BJ (cell line): ENCODE measurements at regions not wholly inside any gene's neighbourhood (a gene's known extent, or its start where the extent isn't known, plus 50 kb on each side); places are given as distances from the start of the nearest gene placed in this dataset.

Experiments
- CTCF ChIA-PET: fragments of 350-600 bp; formaldehyde crosslinking; extraction: SDS; loops from one replicate; lab custom pipeline; 2021; ENCODE audit warnings: antibody characterized with exemption, inconsistent platforms; lab: Yijun Ruan, JAX
- POLR2A ChIA-PET: fragments of 300-600 bp; sonication (Branson Sonifier 250); formaldehyde crosslinking; extraction: SDS; loops from one replicate; lab custom pipeline; 2021; ENCODE audit warnings: antibody characterized with exemption; lab: Charles Lee
- DNase-seq: peaks from one replicate; pipeline ENCODE4 v3.0.0-alpha.2; 2011; ENCODE audit warnings: low read depth
- H3K27me3 ChIP-seq: 2 replicates; pipeline ENCODE4 v1.6.0; 2011; ENCODE audit warnings: low read length; ENCODE audit not compliant: control insufficient read depth, insufficient read depth
- H3K36me3 ChIP-seq: 2 replicates; pipeline ENCODE4 v1.5.1; 2011; ENCODE audit warnings: low read length; ENCODE audit not compliant: control insufficient read depth, insufficient read depth
- H3K4me3 ChIP-seq: 2 replicates; pipeline ENCODE4 v1.5.1; 2011; ENCODE audit warnings: low read depth, mild to moderate bottlenecking, control low read depth, low read length
- CTCF ChIP-seq: IDR thresholded peaks from 2 replicates; pipeline ENCODE4 v1.5.1; 2011; ENCODE audit warnings: low read depth, mild to moderate bottlenecking, control low read depth, inconsistent platforms, low read length, moderate library complexity; ENCODE audit not compliant: insufficient read depth

DNA sequence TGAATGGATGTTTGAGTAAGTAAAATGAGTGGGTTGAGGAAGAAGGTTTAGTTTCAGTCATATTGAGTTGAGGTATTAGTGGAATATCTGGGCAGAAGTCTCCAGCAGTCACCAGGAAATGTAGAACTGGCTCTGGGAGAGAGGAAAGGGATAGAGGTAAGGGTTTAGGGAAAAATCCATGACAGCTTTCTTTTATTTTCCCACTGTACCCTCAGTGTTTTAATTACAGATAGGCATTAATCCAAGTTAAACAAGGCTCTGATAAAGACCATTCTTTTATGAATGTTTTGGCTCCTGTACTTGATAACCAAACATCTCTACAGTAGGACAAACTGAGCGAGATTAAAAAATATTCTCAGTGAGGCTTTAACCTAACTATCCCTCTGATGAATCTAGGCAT is 318.4 kb upstream of the SYNCRIP start:
- ChIA-PET CTCF (no interaction called here), POLR2A (no interaction called here)
- no peak for TF ChIP-seq CTCF
- Histone ChIP-seq H3K27me3 (no peaks in the 10 kb centered on the region), H3K4me3 (no peak overlapping the region), H3K36me3 (no peaks in the 10 kb centered on the region)
- DNase-seq, result no peak

DNA sequence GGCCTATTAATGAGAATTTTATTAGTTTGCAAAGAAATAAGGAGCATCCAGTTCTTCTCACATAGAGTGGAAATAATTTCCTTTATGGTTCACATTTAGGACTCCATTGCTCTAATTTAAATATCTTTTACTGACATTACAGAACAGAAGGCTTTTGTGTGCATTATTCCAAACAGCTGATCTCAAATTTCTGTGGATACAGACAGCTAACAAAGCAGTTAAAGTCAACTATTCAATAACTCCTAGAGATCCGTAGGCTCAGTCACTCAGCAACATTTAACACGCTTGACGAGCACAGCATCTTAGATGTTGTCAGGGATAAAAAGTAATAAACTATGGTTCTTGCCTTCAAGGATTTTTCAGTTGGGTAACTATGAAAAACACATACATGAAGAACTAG is 305.8 kb upstream of the SYNCRIP start:
- Histone ChIP-seq H3K4me3 (no peak overlapping the region), H3K27me3 (no peaks in the 10 kb centered on the region), H3K36me3 (no peaks in the 10 kb centered on the region)
- DNase-seq, result no peak
- no peak for TF ChIP-seq CTCF
- ChIA-PET CTCF (no interaction called here), POLR2A (no interaction called here)

GRCh38 chr6:85945459-85946185 is 302.9 kb upstream of the SYNCRIP start:
- no peak for DNase-seq
- ChIA-PET POLR2A (no interaction called here), CTCF (no interaction called here)
- Histone ChIP-seq H3K27me3 (no peaks in the 10 kb centered on the region), H3K36me3 (no peaks in the 10 kb centered on the region), H3K4me3 (no peak overlapping the region)
- TF ChIP-seq CTCF, result no peak

- no peak for TF ChIP-seq CTCF
- CTCF ChIA-PET, result no interaction called here
- no peaks in the 10 kb centered on the region for H3K27me3 ChIP-seq
- no peak overlapping the region for H3K4me3 ChIP-seq
- no peak for DNase-seq
- POLR2A ChIA-PET, result no interaction called here
- no peaks in the 10 kb centered on the region for H3K36me3 ChIP-seq
Measured at GRCh38 chr6:85944776-85945175, 302.1 kb upstream of the SYNCRIP start.

DNA sequence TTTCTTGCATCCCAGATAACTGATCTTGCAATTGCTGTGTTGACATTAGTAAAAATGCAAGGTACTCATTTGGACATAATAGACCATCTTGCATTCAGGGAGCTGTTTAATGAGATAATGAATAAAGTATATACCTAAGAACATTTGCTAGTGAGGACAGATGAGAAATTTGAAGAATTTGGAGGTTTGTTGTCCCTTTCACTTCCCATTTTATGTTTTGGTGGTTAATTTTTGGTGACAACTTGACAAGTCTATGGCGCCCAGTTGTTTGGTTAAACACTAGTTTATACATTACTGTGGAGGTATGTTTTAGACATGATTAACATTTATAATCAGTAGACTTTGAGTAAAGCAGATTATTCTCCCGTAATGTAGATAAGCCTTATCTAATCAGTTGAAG is 300.2 kb upstream of the SYNCRIP start:
- ChIA-PET CTCF (no interaction called here), POLR2A (no interaction called here)
- no peaks in the 10 kb centered on the region for H3K36me3 ChIP-seq
- TF ChIP-seq CTCF, result no peak
- H3K4me3 ChIP-seq, result no peak overlapping the region
- DNase-seq, result no peak
- no peaks in the 10 kb centered on the region for H3K27me3 ChIP-seq
